Left ventricle myocardium superior (tissue), 1 donor: ENCODE measurements at regions not wholly inside any gene's neighbourhood (a gene's known extent, or its start where the extent isn't known, plus 50 kb on each side); places are given as distances from the start of the nearest gene placed in this dataset.

Experiments used
- ATAC-seq: fragments of 200-7000 bp; cut with Tn5 transposase; one replicate; pipeline ENCODE4 v1.9.1; 2020; ENCODE audit warnings: mild to moderate bottlenecking, moderate library complexity
- DNase-seq: peaks from one replicate; pipeline ENCODE4 v3.0.0-alpha.2; 2020
- intact Hi-C: fragments of 100-400 bp; cut with micrococcal nuclease; formaldehyde crosslinking; loops from one replicate; pipeline ENCODE4 v1.11.0; 2022
- donor health status: DM: no; HTN: yes; CAD: no; lungs with severe emphysema.

GRCh38 chr5:149441986-149442385 is 62.9 kb upstream of the IL17B start:
- no peak for ATAC-seq
- intact Hi-C loops = loop anchor here (5.0 kb wide), 1 partner anchor 110 kb away; the partner anchor contains the start of gene CSNK1A1
- DNase-seq = no peak

GRCh38 chr5:149441194-149441753 is 62.2 kb upstream of the IL17B start:
- intact Hi-C loops = loop anchor here (5.0 kb wide), 1 partner anchor 111 kb away; the partner anchor contains the start of gene CSNK1A1
- DNase-seq (no peak), ATAC-seq (no peak)

- ATAC-seq = no peak
- intact Hi-C loops = loop anchor here (5.0 kb wide), 2 partner anchors 112 to 122 kb away; partner anchors contain the start of gene CSNK1A1
- no peak for DNase-seq
These were observed 60.9 kb upstream of the IL17B start for GRCh38 chr5:149439899-149440542.

GRCh38 chr5:149438711-149439132 is 59.6 kb upstream of the IL17B start:
- intact Hi-C loops = loop anchor here (5.0 kb wide), 1 partner anchor 124 kb away; no protein-coding TSS in a partner anchor
- no peak for ATAC-seq
- no peak for DNase-seq

- DNase-seq (no peak), ATAC-seq (no peak)
- intact Hi-C loops = loop anchor here (5.0 kb wide), 1 partner anchor 124 kb away; no protein-coding TSS in a partner anchor
These were observed 59.2 kb upstream of the IL17B start for GRCh38 chr5:149438281-149438680.

- no peak for ATAC-seq
- intact Hi-C loops = loop anchor here (5.0 kb wide), 1 partner anchor 125 kb away; no protein-coding TSS in a partner anchor
- DNase-seq = no peak
These were observed 58.4 kb upstream of the IL17B start for GRCh38 chr5:149437391-149438040.

- no peak for DNase-seq
- intact Hi-C loops = loop anchor here (5.0 kb wide), 1 partner anchor 127 kb away; no protein-coding TSS in a partner anchor
These were observed 56.6 kb upstream of the IL17B start for GRCh38 chr5:149435660-149436059.

GRCh38 chr5:149435015-149435376 is 55.9 kb upstream of the IL17B start:
- intact Hi-C loops = loop anchor here (5.0 kb wide), 1 partner anchor 127 kb away; no protein-coding TSS in a partner anchor
- ATAC-seq (no peak), DNase-seq (no peak)

More at GRCh38 chr5:149435660-149436059, 56.6 kb upstream of the IL17B start:
- ATAC-seq = no peak

- DNase-seq (no peak), ATAC-seq (peak; percentile 22)
- intact Hi-C loops = loop anchor here (5.0 kb wide), 1 partner anchor 128 kb away; no protein-coding TSS in a partner anchor
These were observed 55.3 kb upstream of the IL17B start for GRCh38 chr5:149434162-149435014.

GRCh38 chr5:149433524-149434131 is 54.5 kb upstream of the IL17B start:
- ATAC-seq = peak; percentile 15
- DNase-seq = no peak
- intact Hi-C loops = loop anchor here (2.0 kb wide), 1 partner anchor 51 kb away; no protein-coding TSS in a partner anchor

GRCh38 chr5:149432911-149433401 is 53.9 kb upstream of the IL17B start:
- intact Hi-C loops = loop anchor here (2.0 kb wide), 1 partner anchor 50 kb away; no protein-coding TSS in a partner anchor
- peak; percentile 19 for ATAC-seq
- no peak for DNase-seq

- DNase-seq (no peak), ATAC-seq (peak; percentile 5)
- intact Hi-C loops = loop anchor here (2.0 kb wide), 1 partner anchor 50 kb away; no protein-coding TSS in a partner anchor
These were observed 53.3 kb upstream of the IL17B start for GRCh38 chr5:149432376-149432775.

GRCh38 chr5:149429839-149430721 is 51.0 kb upstream of the IL17B start:
- DNase-seq = peak; percentile 73
- peak; percentile 31 for ATAC-seq
- intact Hi-C loops = no loop called here
